Sigmoid colon (tissue), 3 donors: ENCODE measurements at regions not wholly inside any gene's neighbourhood (a gene's known extent, or its start where the extent isn't known, plus 50 kb on each side); places are given as distances from the start of the nearest gene placed in this dataset.

ENCODE experiments used
- CTCF ChIP-seq, 4 experiments: fragments of 450-650 bp in 3 of 4; fragments of 200-600 bp in 1 of 4; IDR thresholded peaks; one replicate each; pipeline ENCODE4 v1.5.1; 2016 to 2019; ENCODE audit warnings: antibody characterized with exemption in 4 of 4, mild to moderate bottlenecking in 3 of 4, moderate library complexity in 2 of 4
- POLR2A ChIP-seq, 2 donors: fragments of 450-650 bp; IDR thresholded peaks; one replicate each; pipeline ENCODE4 v1.6.1; 2016; ENCODE audit warnings: antibody characterized with exemption in 2 of 2, mild to moderate bottlenecking in 2 of 2, moderate library complexity in 2 of 2

- TF ChIP-seq CTCF (IDR thresholded peaks at IDR 0.05) (no peak), POLR2A (IDR thresholded peaks at IDR 0.05) (no peak)
Measured at GRCh38 chr3:23656199-23656598, 149.6 kb upstream of the UBE2E1 start.
